H1 (cell line): ENCODE measurements at regions not wholly inside any gene's neighbourhood (a gene's known extent, or its start where the extent isn't known, plus 50 kb on each side); places are given as distances from the start of the nearest gene placed in this dataset.
"Not testable (repeated sequence)": the region's sequence is repeated elsewhere in the genome, so short reads cannot be mapped to it uniquely, and the experiment has no call there.

Experiments used
- CTCF ChIA-PET: fragments of 300-600 bp; sonication (Branson Sonifier 250); formaldehyde crosslinking; loops from one replicate; lab custom pipeline; 2021; ENCODE audit not compliant: partially characterized antibody; lab: Charles Lee
- POLR2A ChIA-PET: fragments of 300-600 bp; sonication (Branson Sonifier 250); formaldehyde crosslinking; loops from one replicate; lab custom pipeline; 2021; ENCODE audit warnings: inconsistent platforms; ENCODE audit not compliant: partially characterized antibody; lab: Charles Lee
- DNase-seq, 2 experiments: peaks; one replicate each; pipeline versions ENCODE4 v3.0.0 to v3.0.0-alpha.2; 2010 to 2022; ENCODE audit warnings: low spot score in 2 of 2, low read depth in 1 of 2, mixed read lengths in 1 of 2
- FAIRE-seq: peaks from 2 replicates; lab custom pipeline; 2011; peaks lifted over from hg19 to GRCh38; lab: Jason Lieb, UNC
- H2AFZ ChIP-seq: 2 replicates; pipeline ENCODE4 v1.8.1; 2012; ENCODE audit warnings: low read length, inconsistent platforms
- H2AK5ac ChIP-seq: 2 replicates; pipeline ENCODE4 v1.6.1; 2013; ENCODE audit warnings: low read depth, low read length
- H2BK120ac ChIP-seq: replicated peaks from 2 replicates; pipeline ENCODE3; 2013; ENCODE audit warnings: low read depth, low read length, inconsistent platforms
- H2BK12ac ChIP-seq: 2 replicates; pipeline ENCODE4 v1.6.1; 2013; ENCODE audit warnings: low read depth, low read length
- H2BK15ac ChIP-seq: 2 replicates; pipeline ENCODE4 v1.6.1; 2013; ENCODE audit warnings: low read length
- H2BK20ac ChIP-seq: 2 replicates; pipeline ENCODE4 v1.6.1; 2013; ENCODE audit warnings: low read length
- H2BK5ac ChIP-seq: 2 replicates; pipeline ENCODE4 v1.6.1; 2013; ENCODE audit warnings: low read depth, low read length
- H3K14ac ChIP-seq: 2 replicates; pipeline ENCODE4 v1.6.1; 2013; ENCODE audit warnings: inconsistent platforms; ENCODE audit not compliant: insufficient read length
- H3K18ac ChIP-seq: 2 replicates; pipeline ENCODE4 v1.6.1; 2013; ENCODE audit warnings: low read length; ENCODE audit errors: extremely low read depth
- H3K23ac ChIP-seq: 2 replicates; pipeline ENCODE4 v1.6.1; 2013; ENCODE audit warnings: inconsistent platforms; ENCODE audit not compliant: insufficient read length
- H3K23me2 ChIP-seq: 2 replicates; pipeline ENCODE4 v1.6.1; 2013; ENCODE audit warnings: low read depth, low read length
- H3K27ac ChIP-seq: 2 replicates; pipeline ENCODE4 v1.6.1; 2011; ENCODE audit warnings: low read depth, low read length, inconsistent platforms
- H3K27me3 ChIP-seq, 4 experiments: replicated peaks in 1 of 4; 1 replicate in 1 of 4; 2 replicates in 3 of 4; pipeline versions ENCODE4 v1.6.1 to v1.8.1; 2011 to 2013; ENCODE audit warnings: low read length in 3 of 4, mild to moderate bottlenecking in 3 of 4, inconsistent platforms in 2 of 4, mixed read lengths in 2 of 4, moderate library complexity in 1 of 4; ENCODE audit not compliant: control insufficient read depth in 3 of 4, insufficient read depth in 3 of 4; ENCODE audit errors: extremely low read depth in 1 of 4
- H3K36me3 ChIP-seq, 4 experiments: 2 replicates each; pipeline versions ENCODE4 v1.6.1 to v1.8.1; 2011 to 2013; ENCODE audit warnings: mild to moderate bottlenecking in 4 of 4, low read length in 3 of 4, moderate library complexity in 2 of 4, control low read depth in 1 of 4, inconsistent platforms in 1 of 4; ENCODE audit not compliant: insufficient read depth in 4 of 4, control insufficient read depth in 2 of 4
- H3K4ac ChIP-seq: replicated peaks from 2 replicates; pipeline ENCODE3; 2013; ENCODE audit warnings: low read length, low read depth, mixed read lengths, inconsistent platforms; ENCODE audit not compliant: insufficient read length
- H3K4me1 ChIP-seq, 4 experiments: replicated peaks in 1 of 4; 1 replicate in 1 of 4; 2 replicates in 3 of 4; pipeline versions ENCODE4 v1.6.1 to v1.8.1; 2011 to 2013; ENCODE audit warnings: low read length in 3 of 4, inconsistent platforms in 2 of 4, mixed read lengths in 1 of 4; ENCODE audit not compliant: insufficient read depth in 4 of 4, control insufficient read depth in 3 of 4
- H3K4me2 ChIP-seq, 2 experiments: 2 replicates each; pipeline versions ENCODE4 v1.6.1 to v1.8.1; 2011 to 2013; ENCODE audit warnings: low read depth in 2 of 2, low read length in 2 of 2, control low read depth in 1 of 2, inconsistent platforms in 1 of 2, mild to moderate bottlenecking in 1 of 2; ENCODE audit not compliant: insufficient read depth in 1 of 2
- H3K4me3 ChIP-seq, 4 experiments: fragments of 200-600, 300-600 bp in 1 of 4; sonication (generic), shearing (Covaris generic), sonication (Bioruptor Twin) in 1 of 4; 2 replicates each; pipeline versions ENCODE4 v1.5.1 to v1.8.1; 2011 to 2016; ENCODE audit warnings: low read length in 4 of 4, low read depth in 3 of 4, control low read depth in 2 of 4, inconsistent platforms in 2 of 4, mild to moderate bottlenecking in 2 of 4, mixed read lengths in 1 of 4, moderate library complexity in 1 of 4; ENCODE audit not compliant: insufficient read depth in 2 of 4; ENCODE audit errors: extremely low read depth in 1 of 4
- H3K56ac ChIP-seq: replicated peaks from 2 replicates; pipeline ENCODE3; 2013; ENCODE audit warnings: low read depth, mild to moderate bottlenecking, mixed read lengths, low read length, inconsistent platforms; ENCODE audit not compliant: insufficient read length
- H3K79me1 ChIP-seq: 2 replicates; pipeline ENCODE4 v1.6.1; 2013; ENCODE audit warnings: low read depth, low read length, control low read depth
- H3K79me2 ChIP-seq, 2 experiments: 2 replicates each; pipeline versions ENCODE4 v1.6.1 to v1.8.1; 2012 to 2013; ENCODE audit warnings: low read length in 2 of 2, mild to moderate bottlenecking in 2 of 2, inconsistent platforms in 1 of 2; ENCODE audit not compliant: insufficient read depth in 2 of 2, control insufficient read depth in 1 of 2
- H3K9ac ChIP-seq, 4 experiments: replicated peaks in 1 of 4; 1 replicate in 1 of 4; 2 replicates in 3 of 4; pipeline versions ENCODE4 v1.6.1 to v1.8.1; 2011 to 2013; ENCODE audit warnings: low read depth in 3 of 4, low read length in 3 of 4, control low read depth in 2 of 4, mild to moderate bottlenecking in 2 of 4, moderate library complexity in 2 of 4, inconsistent platforms in 1 of 4; ENCODE audit errors: extremely low read depth in 1 of 4
- H3K9me3 ChIP-seq, 2 experiments: 2 replicates each; pipeline versions ENCODE4 v1.6.1 to v1.8.1; 2012 to 2013; ENCODE audit warnings: mild to moderate bottlenecking in 2 of 2, moderate library complexity in 2 of 2, control low read depth in 1 of 2, inconsistent platforms in 1 of 2, low read depth in 1 of 2, low read length in 1 of 2, mixed read lengths in 1 of 2; ENCODE audit not compliant: insufficient read depth in 2 of 2
- H4K20me1 ChIP-seq, 2 experiments: replicated peaks in 1 of 2; 2 replicates each; pipeline versions ENCODE3 to v1.8.1; 2011 to 2013; ENCODE audit warnings: inconsistent platforms in 2 of 2, low read length in 2 of 2, mild to moderate bottlenecking in 1 of 2; ENCODE audit not compliant: insufficient read depth in 2 of 2, control insufficient read depth in 1 of 2
- H4K5ac ChIP-seq: 2 replicates; pipeline ENCODE4 v1.6.1; 2013; ENCODE audit warnings: low read length, low read depth, mixed read lengths, inconsistent platforms; ENCODE audit not compliant: insufficient read length
- H4K8ac ChIP-seq: 2 replicates; pipeline ENCODE4 v1.8.0; 2013; ENCODE audit warnings: mild to moderate bottlenecking, moderate library complexity, low read length, inconsistent platforms; ENCODE audit not compliant: insufficient read depth; ENCODE audit errors: extremely low read depth
- H4K91ac ChIP-seq: replicated peaks from 2 replicates; pipeline ENCODE3; 2013; ENCODE audit warnings: low read length, mixed read lengths, inconsistent platforms; ENCODE audit not compliant: insufficient read length
- WGBS, 2 experiments: shearing (Covaris generic) in 1 of 2; methylation state at CpG; one replicate each; pipeline versions ENCODE4 v1.1.6 to v1.1.7; 2013 to 2015; ENCODE audit warnings: low lambda C conversion rate in 2 of 2, mixed read lengths in 2 of 2, inconsistent platforms in 1 of 2, low coverage in 1 of 2, missing lambda C conversion rate in 1 of 2; ENCODE audit not compliant: insufficient replicate concordance in 2 of 2, insufficient coverage in 1 of 2, insufficient read length in 1 of 2; ENCODE audit errors: extremely low coverage in 1 of 2, missing lambda C conversion rate in 1 of 2; 5-methylcytosine and 5-hydroxymethylcytosine counted together

GRCh38 chr3:125775106-125775505, 179.8 kb upstream of the OSBPL11 start:
- H3K4me2 ChIP-seq, H2BK120ac ChIP-seq, H3K9ac ChIP-seq, H3K56ac ChIP-seq, FAIRE-seq, H3K4me1 ChIP-seq, H4K5ac ChIP-seq, H3K18ac ChIP-seq, H3K9me3 ChIP-seq, POLR2A ChIA-PET, H2BK12ac ChIP-seq, H3K14ac ChIP-seq, H2AK5ac ChIP-seq, H2BK5ac ChIP-seq, H3K79me2 ChIP-seq, H3K27ac ChIP-seq, H3K27me3 ChIP-seq, H4K20me1 ChIP-seq, H3K36me3 ChIP-seq, H3K79me1 ChIP-seq, H4K8ac ChIP-seq, H4K91ac ChIP-seq, H3K4me3 ChIP-seq, H2AFZ ChIP-seq, H2BK20ac ChIP-seq, H2BK15ac ChIP-seq, H3K23ac ChIP-seq, H3K4ac ChIP-seq, DNase-seq, H3K23me2 ChIP-seq: not testable (repeated sequence)
- 81% methylated on average over 3 of the region's 3 CpGs; no CpG with 5 or more reads in 1 of the 2 experiments for WGBS, 2 experiments
- CTCF ChIA-PET = interaction anchor here (1.1 to 1.5 kb wide), 3 partner anchors 8 to 86 kb away, joined by 3 to 5 read pairs (median 4); no protein-coding TSS in a partner anchor

GRCh38 chr3:125775606-125776294, 180.5 kb upstream of the OSBPL11 start:
- H3K4me1 ChIP-seq, H3K79me2 ChIP-seq, H3K4me2 ChIP-seq, H3K56ac ChIP-seq, H3K23ac ChIP-seq, H2BK120ac ChIP-seq, H3K4ac ChIP-seq, H2BK12ac ChIP-seq, H3K23me2 ChIP-seq, H3K27ac ChIP-seq, H2AK5ac ChIP-seq, H3K27me3 ChIP-seq, H3K9ac ChIP-seq, H4K91ac ChIP-seq, H4K20me1 ChIP-seq, H3K36me3 ChIP-seq, H3K4me3 ChIP-seq, H2AFZ ChIP-seq, H2BK15ac ChIP-seq, H2BK5ac ChIP-seq, H3K18ac ChIP-seq, DNase-seq, H3K79me1 ChIP-seq, H4K5ac ChIP-seq, H3K9me3 ChIP-seq, H4K8ac ChIP-seq, H2BK20ac ChIP-seq, H3K14ac ChIP-seq, POLR2A ChIA-PET, FAIRE-seq: not testable (repeated sequence)
- CTCF ChIA-PET = interaction anchor here (1.4 to 1.5 kb wide), 2 partner anchors 8 to 9 kb away, joined by 4 to 5 read pairs; no protein-coding TSS in a partner anchor
- WGBS, 2 experiments = 83% methylated on average over 5 of the region's 7 CpGs; no CpG with 5 or more reads in 1 of the 2 experiments
